SU-DHL-6 (cell line): ENCODE measurements at regions not wholly inside any gene's neighbourhood (a gene's known extent, or its start where the extent isn't known, plus 50 kb on each side); places are given as distances from the start of the nearest gene placed in this dataset.

ENCODE experiments used
- CTCF ChIP-seq: fragments of 200-600 bp; sonication (generic); IDR thresholded peaks from one replicate; pipeline ENCODE4 v1.5.1; 2017; ENCODE audit warnings: antibody characterized with exemption, mild to moderate bottlenecking, low read length, moderate library complexity; ENCODE audit not compliant: insufficient read depth, poor library complexity, severe bottlenecking
- EZH2phosphoT487 ChIP-seq: fragments of 200-600 bp; sonication (generic), shearing (Covaris generic); conservative IDR thresholded peaks from 2 replicates; pipeline ENCODE4 v1.6.1; 2018; ENCODE audit warnings: mild to moderate bottlenecking, antibody characterized with exemption, low read length, moderate library complexity, mixed read lengths

DNA sequence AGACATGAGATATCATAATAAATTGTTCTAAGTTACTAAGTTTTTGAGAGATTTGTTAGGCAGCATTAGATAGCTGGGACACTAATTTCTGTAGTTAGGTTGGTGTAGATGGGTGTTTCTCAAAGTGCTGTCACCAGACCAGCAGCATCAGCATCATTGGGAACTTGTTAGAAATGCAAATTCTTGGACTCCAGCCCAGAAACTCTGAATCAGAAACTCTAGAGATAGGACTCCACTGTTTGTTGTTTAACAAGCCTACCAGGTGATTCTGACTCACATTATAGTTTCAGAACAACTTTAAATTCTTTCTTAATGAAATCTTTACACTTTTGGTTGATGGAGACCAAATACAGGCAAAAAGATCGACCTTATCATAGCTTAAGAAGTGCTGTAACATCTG is 173.7 kb downstream of the PABPC4L start:
- TF ChIP-seq CTCF = no peak
- no peak for TF ChIP-seq EZH2phosphoT487
